SK-N-SH (cell line): ENCODE measurements at regions not wholly inside any gene's neighbourhood (a gene's known extent, or its start where the extent isn't known, plus 50 kb on each side); places are given as distances from the start of the nearest gene placed in this dataset.
A peak's percentile ranks its signal among the peaks of the same experiment; 100 is the strongest.

Experiments used
- CTCF ChIA-PET: fragments of 300-600, 350-600 bp; formaldehyde crosslinking; extraction: SDS; loops from one replicate; lab custom pipeline; 2021; lab: Yijun Ruan, JAX
- POLR2A ChIA-PET: fragments of 350-600 bp; sonication (Branson Sonifier 250); formaldehyde crosslinking; extraction: SDS; loops from one replicate; lab custom pipeline; 2020; ENCODE audit warnings: antibody characterized with exemption, inconsistent platforms; lab: Yijun Ruan, JAX
- DNase-seq: peaks from one replicate; pipeline ENCODE4 v3.0.0; 2012
- H2AFZ ChIP-seq: fragments of 200-600 bp; sonication (generic); 2 replicates; pipeline ENCODE4 v1.8.1; 2016; ENCODE audit warnings: antibody characterized with exemption, mild to moderate bottlenecking, low read depth
- H3F3A ChIP-seq: fragments of 200-600 bp; sonication (generic); replicated peaks from 2 replicates; pipeline ENCODE3; 2016; ENCODE audit warnings: antibody characterized with exemption, mild to moderate bottlenecking; ENCODE audit not compliant: insufficient read depth
- H3K27ac ChIP-seq, 2 experiments: fragments of 200-500 bp in 1 of 2; fragments of 200-600 bp in 1 of 2; sonication (Bioruptor generic) in 1 of 2; sonication (generic), shearing (Covaris generic) in 1 of 2; 2 replicates each; pipeline versions ENCODE4 v1.5.1 to v1.6.1; 2014 to 2016; ENCODE audit warnings: low read depth in 2 of 2, inconsistent platforms in 1 of 2, low read length in 1 of 2, mild to moderate bottlenecking in 1 of 2, mixed read lengths in 1 of 2
- H3K27me3 ChIP-seq: fragments of 200-600 bp; sonication (generic), shearing (Covaris generic); 2 replicates; pipeline ENCODE4 v1.6.1; 2016; ENCODE audit warnings: mixed run types; ENCODE audit not compliant: insufficient read depth
- H3K36me3 ChIP-seq, 2 experiments: fragments of 200-500 bp in 1 of 2; fragments of 200-600 bp in 1 of 2; sonication (Bioruptor generic) in 1 of 2; sonication (generic) in 1 of 2; replicated peaks in 1 of 2; 2 replicates each; pipeline versions ENCODE3 to v1.5.1; 2014 to 2016; ENCODE audit warnings: low read length in 1 of 2, mild to moderate bottlenecking in 1 of 2; ENCODE audit not compliant: insufficient read depth in 2 of 2, control insufficient read depth in 1 of 2
- H3K4me1 ChIP-seq, 2 experiments: fragments of 200-500 bp in 1 of 2; fragments of 200-600 bp in 1 of 2; sonication (Bioruptor generic) in 1 of 2; sonication (generic), shearing (Covaris generic) in 1 of 2; 2 replicates each; pipeline versions ENCODE4 v1.5.1 to v1.6.1; 2014 to 2016; ENCODE audit warnings: low read depth in 1 of 2, low read length in 1 of 2, mixed run types in 1 of 2; ENCODE audit not compliant: insufficient read depth in 2 of 2, control insufficient read depth in 1 of 2
- H3K4me2 ChIP-seq: fragments of 200-600 bp; sonication (generic), shearing (Covaris generic); 2 replicates; pipeline ENCODE4 v1.6.1; 2017; ENCODE audit warnings: mixed run types
- H3K4me3 ChIP-seq, 2 experiments: fragments of 200-500 bp in 1 of 2; fragments of 200-600 bp in 1 of 2; sonication (Bioruptor generic) in 1 of 2; sonication (generic), shearing (Covaris generic) in 1 of 2; 2 replicates each; pipeline versions ENCODE4 v1.5.1 to v1.8.1; 2014 to 2016; ENCODE audit warnings: low read depth in 2 of 2, inconsistent platforms in 1 of 2, low read length in 1 of 2, mild to moderate bottlenecking in 1 of 2, mixed read lengths in 1 of 2, moderate library complexity in 1 of 2
- H3K79me2 ChIP-seq: fragments of 200-600 bp; sonication (generic); 2 replicates; pipeline ENCODE4 v1.8.1; 2017; ENCODE audit warnings: mild to moderate bottlenecking; ENCODE audit not compliant: insufficient read depth
- H3K9ac ChIP-seq: fragments of 200-600 bp; sonication (generic); 2 replicates; pipeline ENCODE4 v1.6.1; 2017; ENCODE audit warnings: mixed run types
- H3K9me2 ChIP-seq: fragments of 200-600 bp; sonication (generic); 2 replicates; pipeline ENCODE4 v1.6.1; 2017; ENCODE audit warnings: mixed run types
- H3K9me3 ChIP-seq: fragments of 200-600 bp; sonication (generic); 2 replicates; pipeline ENCODE4 v1.6.1; 2017; ENCODE audit warnings: mixed run types, mild to moderate bottlenecking, moderate library complexity
- H4K20me1 ChIP-seq: fragments of 200-600 bp; sonication (generic); 2 replicates; pipeline ENCODE4 v1.6.1; 2017; ENCODE audit warnings: mild to moderate bottlenecking, mixed run types; ENCODE audit not compliant: insufficient read depth
- CTCF ChIP-seq: fragments of 200-600 bp; sonication (generic); IDR thresholded peaks from 2 replicates; pipeline ENCODE4 v1.6.1; 2017; ENCODE audit warnings: antibody characterized with exemption, mild to moderate bottlenecking, moderate library complexity
- FOXM1 ChIP-seq: IDR thresholded peaks from 2 replicates; pipeline ENCODE4 v1.4.0; 2012; ENCODE audit warnings: low read depth, mild to moderate bottlenecking
- GABPA ChIP-seq: IDR thresholded peaks from 2 replicates; pipeline ENCODE4 v1.4.0; 2012; ENCODE audit warnings: low read depth, mild to moderate bottlenecking
- JUND ChIP-seq: IDR thresholded peaks from 2 replicates; pipeline ENCODE4 v1.4.0; 2012
- NRF1 ChIP-seq: IDR thresholded peaks from 2 replicates; pipeline ENCODE4 v1.6.1; 2012; ENCODE audit warnings: low read depth, mild to moderate bottlenecking, low read length
- RAD21 ChIP-seq: IDR thresholded peaks from 2 replicates; pipeline ENCODE4 v1.6.1; 2012; ENCODE audit warnings: mild to moderate bottlenecking, low read length
- SIN3A ChIP-seq: IDR thresholded peaks from 2 replicates; pipeline ENCODE4 v1.6.1; 2012; ENCODE audit warnings: low read depth, mild to moderate bottlenecking, low read length, moderate library complexity, borderline replicate concordance
- TAF1 ChIP-seq: IDR thresholded peaks from 2 replicates; pipeline ENCODE4 v1.6.1; 2012; ENCODE audit warnings: low read depth, mild to moderate bottlenecking, low read length, moderate library complexity, borderline replicate concordance
- WGBS: methylation state at CpG from one replicate; pipeline ENCODE4 v1.1.6; 2017; ENCODE audit warnings: low lambda C conversion rate; 5-methylcytosine and 5-hydroxymethylcytosine counted together
- TF ChIP-seq, protein P1 (sequence below): fragments of 150-350 bp; IDR thresholded peaks from 2 replicates; pipeline ENCODE4 v1.6.1; 2016; ENCODE audit warnings: mild to moderate bottlenecking, low read depth, low read length
- TF ChIP-seq, protein P2 (sequence below): IDR thresholded peaks from 2 replicates; pipeline ENCODE4; 2012

DNA sequence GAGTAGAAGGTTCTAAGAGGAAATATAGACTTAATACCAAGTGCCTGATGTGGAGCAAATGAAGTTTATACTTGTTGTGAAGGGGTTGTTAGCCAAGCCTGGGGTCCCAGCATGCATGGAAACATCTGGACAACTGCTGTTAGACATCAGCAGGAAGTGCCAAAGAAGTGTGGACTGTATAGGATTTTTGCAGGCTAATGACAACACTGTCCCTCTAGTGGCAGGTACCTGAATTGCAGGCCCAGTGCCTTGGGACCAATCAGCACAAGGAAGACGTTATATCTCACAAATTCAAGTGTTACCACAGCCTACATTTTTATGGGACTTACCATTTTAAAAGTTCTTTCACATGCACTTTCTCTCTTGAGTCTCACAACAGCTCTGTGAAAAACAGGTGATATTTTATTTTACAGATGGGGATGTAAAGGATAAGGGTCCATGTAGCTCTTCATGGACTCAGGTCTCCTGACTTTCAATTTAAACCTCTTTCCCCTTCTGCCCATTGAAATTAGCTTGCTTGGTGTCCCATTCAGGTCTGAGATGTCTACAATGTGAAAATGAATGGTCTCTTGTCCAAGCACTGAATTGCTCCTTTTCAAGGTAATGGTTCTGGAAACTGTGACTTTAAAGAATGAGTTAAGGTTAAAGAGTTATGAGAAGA, 89.0 kb upstream of the MAP1B start:
- Histone ChIP-seq H3K9me3 (no peaks in the 10 kb centered on the region), H3K4me1 (peaks cover 0 to 17% of the 10 kb centered on the region in 2 experiments; a peak in 1 of 4 replicates), H3K4me2 (no peak overlapping the region), H3K9ac (no peak overlapping the region), H3K9me2 (no peaks in the 10 kb centered on the region), H3K36me3 (no peaks in the 10 kb centered on the region), H3K4me3 (no peak overlapping the region; a peak in 1 of 4 replicates), H2AFZ (no peak overlapping the region), H3K27me3 (no peaks in the 10 kb centered on the region), H4K20me1 (no peaks in the 10 kb centered on the region), H3K27ac (no peak overlapping the region), H3F3A (no peaks in the 10 kb centered on the region), H3K79me2 (no peaks in the 10 kb centered on the region)
- no peak for TF ChIP-seq TAF1
- peak; percentile 55 for TF ChIP-seq RAD21
- no peak for TF ChIP-seq NRF1
- no peak for TF ChIP-seq GABPA
- TF ChIP-seq FOXM1, result no peak
- no peak for TF ChIP-seq SIN3A
- TF ChIP-seq, protein P1, sequence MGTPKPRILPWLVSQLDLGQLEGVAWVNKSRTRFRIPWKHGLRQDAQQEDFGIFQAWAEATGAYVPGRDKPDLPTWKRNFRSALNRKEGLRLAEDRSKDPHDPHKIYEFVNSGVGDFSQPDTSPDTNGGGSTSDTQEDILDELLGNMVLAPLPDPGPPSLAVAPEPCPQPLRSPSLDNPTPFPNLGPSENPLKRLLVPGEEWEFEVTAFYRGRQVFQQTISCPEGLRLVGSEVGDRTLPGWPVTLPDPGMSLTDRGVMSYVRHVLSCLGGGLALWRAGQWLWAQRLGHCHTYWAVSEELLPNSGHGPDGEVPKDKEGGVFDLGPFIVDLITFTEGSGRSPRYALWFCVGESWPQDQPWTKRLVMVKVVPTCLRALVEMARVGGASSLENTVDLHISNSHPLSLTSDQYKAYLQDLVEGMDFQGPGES, result no peak
- TF ChIP-seq CTCF, result peak; percentile 77
- no peak for TF ChIP-seq JUND
- POLR2A ChIA-PET, result no interaction called here
- WGBS, result 94% methylated on average over 1 of the region's 1 CpG
- DNase-seq, result peak; percentile 39
- CTCF ChIA-PET, result interaction anchor here (0.7 to 3.1 kb wide), 11 partner anchors 11 to 1821 kb away, joined by 3 to 10 read pairs (median 3); partner anchors contain the start of gene MAP1B

- Histone ChIP-seq H3K9me3 (peaks cover 11% of the 10 kb centered on the region), H3K27me3 (no peaks in the 10 kb centered on the region)
- POLR2A ChIA-PET, result no interaction called here
Observed at GRCh38 chr5:72020161-72020983, 86.9 kb upstream of the MAP1B start.

More at GRCh38 chr5:72020161-72020983, 86.9 kb upstream of the MAP1B start:
- WGBS, result 58% methylated on average over 4 of the region's 4 CpGs
- no peaks in the 10 kb centered on the region for H3K79me2 ChIP-seq
- H4K20me1 ChIP-seq, result no peaks in the 10 kb centered on the region
- CTCF ChIA-PET, result no interaction called here
- H3K27ac ChIP-seq, result no peak overlapping the region
- no peak overlapping the region for H3K4me2 ChIP-seq
- peaks cover 0 to 7% of the 10 kb centered on the region in 2 experiments; a peak in 1 of 4 replicates for H3K4me1 ChIP-seq
- H3K9ac ChIP-seq, result no peak overlapping the region
- no peaks in the 10 kb centered on the region for H3K36me3 ChIP-seq
- no peaks in the 10 kb centered on the region for H3F3A ChIP-seq
- no peak overlapping the region for H2AFZ ChIP-seq
- TF ChIP-seq, protein P2, sequence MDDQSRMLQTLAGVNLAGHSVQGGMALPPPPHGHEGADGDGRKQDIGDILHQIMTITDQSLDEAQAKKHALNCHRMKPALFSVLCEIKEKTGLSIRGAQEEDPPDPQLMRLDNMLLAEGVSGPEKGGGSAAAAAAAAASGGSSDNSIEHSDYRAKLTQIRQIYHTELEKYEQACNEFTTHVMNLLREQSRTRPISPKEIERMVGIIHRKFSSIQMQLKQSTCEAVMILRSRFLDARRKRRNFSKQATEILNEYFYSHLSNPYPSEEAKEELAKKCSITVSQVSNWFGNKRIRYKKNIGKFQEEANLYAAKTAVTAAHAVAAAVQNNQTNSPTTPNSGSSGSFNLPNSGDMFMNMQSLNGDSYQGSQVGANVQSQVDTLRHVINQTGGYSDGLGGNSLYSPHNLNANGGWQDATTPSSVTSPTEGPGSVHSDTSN, result no peak
- TF ChIP-seq NRF1, result no peak
- DNase-seq, result no peak
- H3K4me3 ChIP-seq, result no peak overlapping the region
- H3K9me2 ChIP-seq, result no peaks in the 10 kb centered on the region
